ENCODE measurements at regions not wholly inside any gene's neighbourhood (a gene's known extent, or its start where the extent isn't known, plus 50 kb on each side); places are given as distances from the start of the nearest gene placed in this dataset.

- in situ Hi-C loops (cut with HindIII; ENCODE audit: low pct_unique_long_range_greater_than_20kb, low sequenced_read_pairs): no loop called here
- TF ChIP-seq JUND (IDR thresholded peaks at IDR 0.05; ENCODE audit: low read depth): no peak
- DNase-seq (ENCODE audit: low read depth in 1 of 2, low spot score in 1 of 2): no peak
These were observed 241.3 kb downstream of the TBXT start for GRCh38 chr6:165926378-165926777.

- no peak for DNase-seq (ENCODE audit: low read depth in 1 of 2, low spot score in 1 of 2)
- TF ChIP-seq JUND (IDR thresholded peaks at IDR 0.05; ENCODE audit: low read depth): no peak
- in situ Hi-C loops (cut with HindIII; ENCODE audit: low pct_unique_long_range_greater_than_20kb, low sequenced_read_pairs): no loop called here
These were observed 242.0 kb downstream of the TBXT start for GRCh38 chr6:165925474-165926156.

- TF ChIP-seq JUND (IDR thresholded peaks at IDR 0.05; ENCODE audit: low read depth): no peak
- in situ Hi-C loops (cut with HindIII; ENCODE audit: low pct_unique_long_range_greater_than_20kb, low sequenced_read_pairs): no loop called here
- no peak for DNase-seq (ENCODE audit: low read depth in 1 of 2, low spot score in 1 of 2)
These were observed 245.3 kb downstream of the TBXT start for GRCh38 chr6:165922309-165922794.

- DNase-seq (ENCODE audit: low read depth in 1 of 2, low spot score in 1 of 2): no peak
- in situ Hi-C loops (cut with HindIII; ENCODE audit: low pct_unique_long_range_greater_than_20kb, low sequenced_read_pairs): no loop called here
- TF ChIP-seq JUND (IDR thresholded peaks at IDR 0.05; ENCODE audit: low read depth): no peak
These were observed 246.6 kb downstream of the TBXT start for GRCh38 chr6:165920896-165921671.

- in situ Hi-C loops (cut with HindIII; ENCODE audit: low pct_unique_long_range_greater_than_20kb, low sequenced_read_pairs): no loop called here
- no peak for DNase-seq (ENCODE audit: low read depth in 1 of 2, low spot score in 1 of 2)
- no peak for TF ChIP-seq JUND (IDR thresholded peaks at IDR 0.05; ENCODE audit: low read depth)
These were observed 250.1 kb downstream of the TBXT start for GRCh38 chr6:165917576-165917975.

- no peak for TF ChIP-seq JUND (IDR thresholded peaks at IDR 0.05; ENCODE audit: low read depth)
- no peak for DNase-seq (ENCODE audit: low read depth in 1 of 2, low spot score in 1 of 2)
These were observed 252.2 kb upstream of the PDE10A start for GRCh38 chr6:165915022-165915770.

GRCh38 chr6:165913676-165914570, 250.9 kb upstream of the PDE10A start:
- no peak for TF ChIP-seq JUND (IDR thresholded peaks at IDR 0.05; ENCODE audit: low read depth)
- DNase-seq (ENCODE audit: low read depth in 1 of 2, low spot score in 1 of 2): no peak
- in situ Hi-C loops (cut with HindIII; ENCODE audit: low pct_unique_long_range_greater_than_20kb, low sequenced_read_pairs): no loop called here

More at GRCh38 chr6:165915022-165915770, 252.2 kb upstream of the PDE10A start:
- in situ Hi-C loops (cut with HindIII; ENCODE audit: low pct_unique_long_range_greater_than_20kb, low sequenced_read_pairs): no loop called here

- peak; percentile 6 to 37 for DNase-seq (ENCODE audit: low read depth in 1 of 2, low spot score in 1 of 2)
- no peak for TF ChIP-seq JUND (IDR thresholded peaks at IDR 0.05; ENCODE audit: low read depth)
- in situ Hi-C loops (cut with HindIII; ENCODE audit: low pct_unique_long_range_greater_than_20kb, low sequenced_read_pairs): no loop called here
These were observed 247.3 kb upstream of the PDE10A start for GRCh38 chr6:165910184-165910966.

- in situ Hi-C loops (cut with HindIII; ENCODE audit: low pct_unique_long_range_greater_than_20kb, low sequenced_read_pairs): no loop called here
- no peak for TF ChIP-seq JUND (IDR thresholded peaks at IDR 0.05; ENCODE audit: low read depth)
- no peak for DNase-seq (ENCODE audit: low read depth in 1 of 2, low spot score in 1 of 2)
These were observed 243.7 kb upstream of the PDE10A start for GRCh38 chr6:165906736-165907135.

GRCh38 chr6:165905744-165906143, 242.7 kb upstream of the PDE10A start:
- DNase-seq (ENCODE audit: low read depth in 1 of 2, low spot score in 1 of 2): no peak
- TF ChIP-seq JUND (IDR thresholded peaks at IDR 0.05; ENCODE audit: low read depth): no peak
- in situ Hi-C loops (cut with HindIII; ENCODE audit: low pct_unique_long_range_greater_than_20kb, low sequenced_read_pairs): no loop called here

GRCh38 chr6:165900970-165901369, 237.9 kb upstream of the PDE10A start:
- in situ Hi-C loops (cut with HindIII; ENCODE audit: low pct_unique_long_range_greater_than_20kb, low sequenced_read_pairs): no loop called here
- DNase-seq (ENCODE audit: low read depth in 1 of 2, low spot score in 1 of 2): no peak
- no peak for TF ChIP-seq JUND (IDR thresholded peaks at IDR 0.05; ENCODE audit: low read depth)

All from T47D (cell line).